HG03521 (cell line): ENCODE measurements at regions not wholly inside any gene's neighbourhood (a gene's known extent, or its start where the extent isn't known, plus 50 kb on each side); places are given as distances from the start of the nearest gene placed in this dataset.
"Not testable (repeated sequence)": the region's sequence is repeated elsewhere in the genome, so short reads cannot be mapped to it uniquely, and the experiment has no call there.

Experiments
- ATAC-seq: cut with Tn5 transposase; IDR thresholded peaks from one replicate; pipeline ENCODE4 v1.9.1; 2021; ENCODE audit warnings: mild to moderate bottlenecking, moderate library complexity; ENCODE audit not compliant: unreplicated experiment

GRCh38 chr1:185409345-185409744 lies 92.3 kb upstream of the IVNS1ABP start:
- ATAC-seq, result no peak

DNA sequence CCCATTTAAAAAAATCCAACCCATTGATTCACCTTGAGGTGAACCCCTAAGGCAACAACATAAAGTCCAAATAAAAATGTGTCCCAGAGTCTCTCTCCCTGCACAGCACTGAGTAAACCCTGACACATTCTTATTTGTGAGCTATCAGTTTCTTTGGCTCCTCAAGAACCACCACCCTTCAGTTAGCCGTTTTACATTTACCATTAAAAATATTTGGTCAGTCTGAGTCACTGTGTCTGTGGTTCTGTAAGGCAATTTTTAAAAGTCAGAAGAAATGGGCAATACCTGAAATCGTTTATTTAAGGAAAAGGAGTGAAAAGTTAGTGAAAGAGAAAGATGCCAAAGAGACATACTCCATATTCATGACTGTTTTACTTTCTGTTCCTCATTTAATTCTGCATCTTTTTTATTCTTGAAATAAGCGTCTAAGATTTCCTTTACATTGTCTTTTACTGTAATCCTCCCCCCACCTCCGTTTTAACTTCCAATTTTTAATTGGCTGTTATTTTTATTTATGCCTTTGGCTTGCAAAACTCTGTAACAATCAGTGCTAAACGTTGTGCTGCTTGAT lies 91.7 kb upstream of the IVNS1ABP start:
- no peak for ATAC-seq

DNA sequence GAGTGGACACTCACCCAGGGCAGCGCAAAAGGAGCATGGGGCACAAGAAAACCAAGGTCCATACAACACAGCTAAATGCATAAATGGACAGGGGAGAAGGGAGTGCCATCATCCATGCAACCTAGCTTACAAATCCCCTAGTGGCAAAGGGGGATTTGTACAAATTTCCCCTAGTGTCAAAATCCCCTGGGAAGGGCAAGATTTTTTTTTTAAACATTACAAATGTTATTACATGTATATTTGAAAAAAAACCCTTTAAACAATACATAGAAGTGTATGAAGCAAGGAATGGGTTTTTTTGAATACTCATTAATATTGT lies 89.6 kb upstream of the IVNS1ABP start:
- ATAC-seq, result no peak

DNA sequence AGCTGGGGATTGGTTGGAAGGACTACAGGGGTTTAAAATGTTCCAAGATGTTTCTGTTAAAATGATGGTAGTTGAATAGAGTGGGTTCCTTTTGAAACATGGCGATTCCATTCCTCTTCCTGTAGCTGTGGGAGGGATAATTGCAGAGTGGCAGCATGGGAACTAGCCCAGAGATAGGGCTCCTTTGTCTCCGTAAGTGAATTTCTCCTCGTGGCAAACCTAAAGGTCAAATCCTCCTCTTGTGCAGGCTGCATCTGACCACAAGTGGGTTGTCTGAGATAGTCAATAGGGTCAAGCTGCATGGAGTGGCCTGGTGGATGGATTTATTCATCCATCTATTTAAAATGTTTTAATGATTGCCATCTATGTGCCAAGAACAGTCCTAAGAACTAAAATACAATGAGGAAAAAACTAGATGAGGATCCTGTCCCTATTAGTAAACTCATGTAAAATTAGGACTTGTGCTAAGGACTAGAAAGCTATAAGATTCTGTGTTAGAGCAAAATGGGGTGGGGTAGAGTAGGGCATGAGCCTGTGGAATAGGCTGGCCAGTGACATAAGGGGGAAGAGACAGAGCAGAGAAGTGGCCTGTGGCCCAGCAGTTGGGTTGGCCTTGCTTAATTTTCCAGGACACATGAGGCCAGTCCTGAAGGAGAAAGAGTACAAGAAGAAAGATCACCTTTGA lies 89.1 kb upstream of the IVNS1ABP start:
- ATAC-seq, result no peak

DNA sequence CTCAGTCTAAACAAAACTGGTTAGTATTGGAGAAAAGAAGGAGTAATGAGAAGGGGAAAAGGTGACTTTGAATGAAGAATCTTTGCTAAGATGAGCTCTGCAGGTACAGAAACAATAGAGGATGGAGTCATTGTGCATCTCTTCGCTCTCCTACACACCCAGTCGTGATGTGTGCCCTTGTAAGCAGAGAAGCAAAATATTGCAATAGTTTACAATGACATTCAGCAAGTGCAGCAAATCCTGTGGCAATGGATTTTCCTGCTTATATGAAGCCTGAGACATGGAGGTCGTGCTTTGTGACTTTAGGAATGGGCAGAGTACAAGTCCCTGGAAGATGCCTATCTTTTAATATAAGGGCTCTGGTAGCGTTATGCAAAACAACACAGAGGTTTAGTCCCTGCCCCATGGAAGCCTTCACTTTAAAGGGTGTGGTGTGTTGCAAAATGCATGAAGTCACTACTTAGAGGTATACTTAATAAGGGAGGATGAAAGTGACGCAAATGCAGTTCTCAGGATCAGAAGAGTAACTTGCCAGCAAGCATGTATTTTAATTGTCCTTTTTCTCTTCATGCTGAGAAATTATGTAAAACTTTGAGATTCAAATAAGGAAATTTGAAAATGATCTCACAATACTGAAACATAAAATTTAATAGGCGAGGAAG lies 88.0 kb upstream of the IVNS1ABP start:
- ATAC-seq, result no peak

DNA sequence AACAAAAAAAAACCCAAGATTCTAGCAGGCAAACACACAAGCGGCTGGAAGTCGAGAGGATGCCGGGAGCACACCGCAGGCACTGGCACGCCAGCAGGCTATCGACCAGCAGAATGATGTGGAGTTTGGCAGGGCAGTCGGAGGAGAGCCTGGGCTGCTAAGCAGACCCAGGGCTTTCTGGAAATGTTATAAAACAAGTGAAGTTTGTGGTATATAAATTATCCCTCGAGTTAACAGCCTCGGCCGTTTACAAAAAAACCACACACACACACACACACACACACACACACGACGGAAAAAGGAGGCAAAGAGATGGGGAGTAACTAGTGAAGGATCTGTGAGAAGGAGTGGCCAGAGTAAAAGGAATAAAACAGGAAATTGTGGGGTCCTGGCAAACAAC lies 87.2 kb upstream of the IVNS1ABP start:
- no peak for ATAC-seq

DNA sequence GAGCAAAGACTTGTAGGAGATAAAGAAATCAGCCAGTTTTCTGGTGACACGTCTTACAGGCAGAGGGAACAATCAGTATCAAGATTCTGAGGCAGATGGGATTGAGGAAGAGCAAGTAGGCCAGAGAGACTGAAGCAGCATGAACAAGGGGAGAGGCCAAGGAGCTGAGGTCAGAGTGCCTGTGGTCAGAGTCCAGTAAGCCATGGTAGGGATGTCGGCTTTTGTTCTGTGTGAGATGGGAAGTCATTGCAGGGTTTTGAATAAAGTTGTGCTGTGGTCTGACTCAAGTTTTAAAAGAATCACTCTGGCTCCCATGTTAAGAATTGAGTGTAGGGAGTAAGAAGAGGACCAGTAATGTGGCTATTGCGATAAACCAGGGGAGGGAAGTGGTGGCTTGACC lies 85.9 kb upstream of the IVNS1ABP start:
- no peak for ATAC-seq

- no peak for ATAC-seq
Measured at GRCh38 chr1:185401019-185401418, 84.0 kb upstream of the IVNS1ABP start.

DNA sequence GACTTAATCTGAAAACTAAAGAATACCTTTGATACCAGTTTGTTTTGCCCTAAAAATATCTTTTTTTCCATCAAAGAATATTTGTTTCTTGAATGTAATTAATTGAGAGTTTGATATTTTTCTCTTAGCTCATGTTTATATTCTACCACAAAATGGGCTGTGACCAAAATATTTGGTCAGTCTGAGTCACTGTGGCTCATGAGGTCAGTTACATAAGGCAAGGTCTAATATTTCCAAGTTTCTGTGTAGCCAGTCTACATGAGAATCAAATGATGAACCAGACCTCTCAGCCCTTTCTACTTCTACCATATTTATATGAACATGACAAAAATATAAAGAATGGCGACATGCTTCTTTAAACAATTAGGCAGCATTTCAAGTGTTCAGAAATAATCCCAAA lies 83.0 kb upstream of the IVNS1ABP start:
- ATAC-seq, result no peak

DNA sequence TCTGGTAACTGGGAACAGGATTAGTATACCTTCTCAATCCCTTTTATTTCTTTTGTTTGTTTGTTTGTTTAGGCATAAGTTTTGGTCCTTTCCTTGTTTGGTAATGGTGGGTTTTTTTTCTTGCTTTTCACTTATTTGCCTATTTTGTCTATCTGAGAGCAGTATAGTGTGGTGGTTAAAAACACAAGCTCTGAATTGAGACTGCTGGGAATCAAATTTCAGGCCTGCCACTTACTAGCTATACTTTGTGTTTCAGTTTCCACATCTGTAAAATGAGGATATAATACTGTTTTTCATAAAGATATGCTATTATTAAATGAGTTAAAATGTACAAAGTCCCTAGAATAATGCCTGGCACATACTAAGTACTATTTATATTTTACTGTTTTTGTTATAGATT lies 81.6 kb upstream of the IVNS1ABP start:
- ATAC-seq, result no peak

GRCh38 chr1:185398022-185398421 lies 81.0 kb upstream of the IVNS1ABP start:
- ATAC-seq, result no peak

DNA sequence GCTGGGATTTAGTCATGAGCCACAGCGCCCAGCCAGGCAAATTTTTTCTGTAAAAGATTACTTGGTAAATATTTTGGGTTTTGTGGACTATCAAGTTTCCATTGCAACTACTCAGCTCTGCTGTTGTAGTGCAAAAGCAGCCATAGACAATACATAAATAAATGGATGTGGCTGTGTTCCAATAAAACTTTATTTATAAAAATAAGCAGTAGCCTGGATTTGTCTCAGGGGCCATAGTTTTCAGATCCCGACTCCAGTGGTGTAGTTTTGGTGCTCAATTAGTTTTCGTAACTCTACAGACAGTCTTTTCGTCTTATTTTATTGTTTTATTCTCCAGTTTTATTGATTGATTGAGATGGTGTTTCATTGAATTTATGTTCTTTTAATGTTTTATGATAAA lies 80.1 kb upstream of the IVNS1ABP start:
- no peak for ATAC-seq

DNA sequence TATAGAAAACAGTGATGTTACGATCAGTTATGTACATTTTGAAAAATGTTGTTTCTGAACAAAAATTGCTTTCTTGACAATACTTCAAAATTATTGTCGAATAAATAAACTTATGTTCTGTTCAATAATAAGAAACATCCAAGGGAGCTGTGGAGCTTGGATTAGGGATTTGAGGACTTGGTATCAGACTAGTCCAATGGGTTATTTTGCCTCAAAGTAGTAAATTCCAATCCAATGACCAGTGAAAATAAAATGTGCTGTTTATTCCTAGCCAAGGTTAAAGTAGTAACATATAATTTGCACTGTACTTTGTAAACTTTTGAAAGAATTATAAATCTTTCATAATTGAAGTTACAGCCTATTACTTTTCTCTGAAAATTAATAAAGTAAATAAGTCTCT lies 79.1 kb upstream of the IVNS1ABP start:
- ATAC-seq, result no peak

GRCh38 chr1:185393815-185394214 lies 76.8 kb upstream of the IVNS1ABP start:
- no peak for ATAC-seq

DNA sequence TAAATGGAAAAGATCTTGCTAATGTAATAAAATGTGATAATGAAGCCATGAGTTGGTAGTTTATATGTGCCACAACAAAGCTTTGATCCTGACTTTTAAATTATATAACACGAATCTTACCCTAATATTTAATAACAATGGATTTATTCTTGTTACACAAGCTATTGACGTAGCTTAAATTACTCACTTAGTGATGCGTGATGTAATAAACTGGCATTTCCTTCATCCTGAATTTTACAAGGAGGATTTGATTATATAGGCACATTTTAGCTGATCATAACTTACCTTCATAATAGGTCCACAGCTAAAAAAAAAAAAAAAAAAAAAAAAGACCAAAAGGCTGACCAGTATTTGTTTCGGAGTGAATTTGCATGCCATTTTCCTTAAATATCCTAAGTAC lies 76.2 kb upstream of the IVNS1ABP start:
- ATAC-seq, result no peak

GRCh38 chr1:185388815-185389214 lies 71.8 kb upstream of the IVNS1ABP start:
- no peak for ATAC-seq

- no peak for ATAC-seq
Measured at GRCh38 chr1:185388346-185388745, 71.3 kb upstream of the IVNS1ABP start.

- no peak for ATAC-seq
Measured at GRCh38 chr1:185385991-185386390, 68.9 kb upstream of the IVNS1ABP start.

DNA sequence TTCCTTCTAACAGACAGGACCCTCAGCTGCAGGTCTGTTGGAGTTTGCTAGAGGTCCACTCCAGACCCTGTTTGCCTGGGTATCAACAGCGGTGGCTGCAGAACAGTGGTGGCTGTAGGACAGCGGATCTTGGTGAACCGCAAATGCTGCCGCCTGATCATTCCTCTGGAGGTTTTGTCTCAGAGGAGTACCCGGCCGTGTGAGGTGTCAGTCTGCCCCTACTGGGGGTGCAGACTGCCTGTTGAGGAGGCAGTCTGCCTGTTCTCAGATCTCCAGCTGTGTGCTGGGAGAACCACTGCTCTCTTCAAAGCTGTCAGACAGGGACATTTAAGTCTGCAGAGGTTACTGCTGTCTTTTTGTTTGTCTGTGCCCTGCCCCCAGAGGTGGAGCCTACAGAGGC lies 66.8 kb upstream of the IVNS1ABP start:
- ATAC-seq, result not testable (repeated sequence)

DNA sequence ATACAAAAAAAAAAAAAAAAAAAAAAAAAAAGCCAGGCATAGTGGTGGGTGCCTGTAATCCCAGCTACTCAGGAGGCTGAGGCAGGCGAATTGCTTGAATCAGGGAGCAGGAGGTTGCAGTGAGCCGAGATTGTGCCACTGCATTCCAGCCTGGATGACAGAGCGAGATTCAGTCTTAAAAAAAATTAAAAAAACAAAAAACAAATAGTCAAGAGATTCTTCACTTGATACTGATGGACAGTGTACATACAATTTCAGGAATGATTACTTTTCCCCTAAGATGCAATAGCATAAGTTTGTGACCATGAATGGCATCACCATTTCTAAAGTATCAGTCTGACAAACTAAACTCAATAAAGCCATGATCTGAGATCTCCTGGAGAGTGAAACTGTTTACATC lies 60.8 kb upstream of the IVNS1ABP start:
- no peak for ATAC-seq

GRCh38 chr1:185376840-185377635 lies 60.0 kb upstream of the IVNS1ABP start:
- ATAC-seq, result no peak

DNA sequence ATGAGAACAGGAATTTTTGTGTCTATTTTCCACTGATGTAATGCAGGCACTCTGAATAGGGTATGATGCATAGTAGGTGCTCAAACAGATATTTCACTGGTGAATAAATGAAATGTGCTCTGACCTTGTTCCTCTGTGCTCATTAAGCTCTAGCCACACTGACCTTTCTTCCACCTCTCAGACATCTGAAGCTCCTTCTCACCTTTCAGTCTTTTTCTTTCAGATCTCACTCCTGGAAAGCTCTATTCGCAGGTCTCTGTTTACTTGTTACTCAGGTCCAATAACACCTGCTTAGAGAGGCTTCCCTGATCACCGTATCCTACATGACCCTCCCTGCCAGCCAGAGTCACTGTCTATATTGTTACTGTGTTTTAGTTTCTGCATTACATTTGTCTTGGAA lies 59.2 kb upstream of the IVNS1ABP start:
- no peak for ATAC-seq
